ENCODE measurements at regions not wholly inside any gene's neighbourhood (a gene's known extent, or its start where the extent isn't known, plus 50 kb on each side); places are given as distances from the start of the nearest gene placed in this dataset.
"Not testable (repeated sequence)": the region's sequence is repeated elsewhere in the genome, so short reads cannot be mapped to it uniquely, and the experiment has no call there.

DNA sequence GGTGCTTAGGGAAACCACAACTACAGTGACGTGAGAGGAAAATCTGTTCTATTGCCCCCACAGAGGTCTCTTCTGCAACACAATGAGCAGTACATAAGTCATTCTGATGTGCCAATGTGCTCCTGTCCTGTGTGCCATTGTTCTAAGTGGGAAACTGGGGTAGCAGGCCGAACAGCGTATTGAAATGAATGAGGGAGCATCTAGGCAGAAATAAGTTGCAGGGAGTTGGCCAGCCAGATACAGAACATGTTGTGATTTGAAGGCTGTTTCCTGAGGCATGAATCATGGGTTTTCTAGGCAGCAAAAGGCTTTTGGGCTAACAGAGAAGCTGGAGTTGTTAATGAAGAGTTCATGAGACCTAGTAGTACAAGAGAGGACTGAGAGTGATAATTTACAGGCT is 122.5 kb downstream of the OR4F15 start:
- TF ChIP-seq, protein P1, sequence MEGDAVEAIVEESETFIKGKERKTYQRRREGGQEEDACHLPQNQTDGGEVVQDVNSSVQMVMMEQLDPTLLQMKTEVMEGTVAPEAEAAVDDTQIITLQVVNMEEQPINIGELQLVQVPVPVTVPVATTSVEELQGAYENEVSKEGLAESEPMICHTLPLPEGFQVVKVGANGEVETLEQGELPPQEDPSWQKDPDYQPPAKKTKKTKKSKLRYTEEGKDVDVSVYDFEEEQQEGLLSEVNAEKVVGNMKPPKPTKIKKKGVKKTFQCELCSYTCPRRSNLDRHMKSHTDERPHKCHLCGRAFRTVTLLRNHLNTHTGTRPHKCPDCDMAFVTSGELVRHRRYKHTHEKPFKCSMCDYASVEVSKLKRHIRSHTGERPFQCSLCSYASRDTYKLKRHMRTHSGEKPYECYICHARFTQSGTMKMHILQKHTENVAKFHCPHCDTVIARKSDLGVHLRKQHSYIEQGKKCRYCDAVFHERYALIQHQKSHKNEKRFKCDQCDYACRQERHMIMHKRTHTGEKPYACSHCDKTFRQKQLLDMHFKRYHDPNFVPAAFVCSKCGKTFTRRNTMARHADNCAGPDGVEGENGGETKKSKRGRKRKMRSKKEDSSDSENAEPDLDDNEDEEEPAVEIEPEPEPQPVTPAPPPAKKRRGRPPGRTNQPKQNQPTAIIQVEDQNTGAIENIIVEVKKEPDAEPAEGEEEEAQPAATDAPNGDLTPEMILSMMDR (IDR thresholded peaks at IDR 0.05) = not testable (repeated sequence)
- not testable (repeated sequence) for TF ChIP-seq POLR2A, POLR2AphosphoS5, EP300 (IDR thresholded peaks at IDR 0.05)
